GM12874 (cell line): ENCODE measurements at regions not wholly inside any gene's neighbourhood (a gene's known extent, or its start where the extent isn't known, plus 50 kb on each side); places are given as distances from the start of the nearest gene placed in this dataset.

Source experiments
- CTCF ChIP-seq: IDR thresholded peaks from 2 replicates; pipeline ENCODE4 v1.5.1; 2011; ENCODE audit warnings: low read depth, mild to moderate bottlenecking, control low read depth, low read length, moderate library complexity; ENCODE audit not compliant: insufficient read depth

- TF ChIP-seq CTCF: no peak
Measured at GRCh38 chr7:91655656-91656055, 224.8 kb downstream of the MTERF1 start.

- TF ChIP-seq CTCF: no peak
Measured at GRCh38 chr7:91656541-91657482, 223.7 kb downstream of the MTERF1 start.

GRCh38 chr7:91657483-91658071 is 222.9 kb downstream of the MTERF1 start:
- no peak for TF ChIP-seq CTCF

GRCh38 chr7:91659096-91659495 is 221.4 kb downstream of the MTERF1 start:
- TF ChIP-seq CTCF: no peak

- no peak for TF ChIP-seq CTCF
Measured at GRCh38 chr7:91660734-91661356, 219.7 kb downstream of the MTERF1 start.

- TF ChIP-seq CTCF: no peak
Measured at GRCh38 chr7:91661727-91662126, 218.8 kb downstream of the MTERF1 start.

- no peak for TF ChIP-seq CTCF
Measured at GRCh38 chr7:91668217-91668616, 212.3 kb downstream of the MTERF1 start.
